Right forelimb (tissue), 1 donor: ENCODE measurements at regions not wholly inside any gene's neighbourhood (a gene's known extent, or its start where the extent isn't known, plus 50 kb on each side); places are given as distances from the start of the nearest gene placed in this dataset.
"Not testable (repeated sequence)": the region's sequence is repeated elsewhere in the genome, so short reads cannot be mapped to it uniquely, and the experiment has no call there.

Experiments
- DNase-seq: peaks from one replicate; pipeline ENCODE4 v3.0.0-alpha.2; 2018

- DNase-seq: no peak
These were observed 56.4 kb downstream of the FOXF2 start for GRCh38 chr6:1445650-1446330.

- no peak for DNase-seq
These were observed 60.5 kb downstream of the FOXF2 start for GRCh38 chr6:1449896-1450295.

GRCh38 chr6:1453024-1453423 is 63.6 kb downstream of the FOXF2 start:
- DNase-seq: no peak

DNA sequence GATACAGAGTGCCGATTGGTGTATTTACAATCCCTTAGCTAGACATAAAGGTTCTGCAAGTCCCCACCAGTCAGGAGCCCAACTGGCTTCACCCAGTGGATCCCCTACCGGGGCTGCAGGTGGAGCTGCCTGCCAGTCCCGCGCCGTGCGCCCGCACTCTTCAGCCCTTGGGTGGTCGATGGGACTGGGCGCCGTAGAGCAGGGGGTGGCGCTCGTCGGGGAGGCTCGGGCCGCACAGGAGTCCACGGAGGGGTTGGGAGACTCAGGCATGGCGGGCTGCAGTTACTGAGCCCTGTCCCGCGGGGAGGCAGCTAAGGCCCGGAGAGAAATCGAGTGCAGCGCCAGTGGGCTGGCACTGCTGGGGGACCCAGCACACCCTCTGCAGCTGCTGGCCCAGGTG is 67.4 kb downstream of the FOXF2 start:
- DNase-seq: not testable (repeated sequence)

- no peak for DNase-seq
These were observed 71.8 kb downstream of the FOXF2 start for GRCh38 chr6:1461207-1461606.

DNA sequence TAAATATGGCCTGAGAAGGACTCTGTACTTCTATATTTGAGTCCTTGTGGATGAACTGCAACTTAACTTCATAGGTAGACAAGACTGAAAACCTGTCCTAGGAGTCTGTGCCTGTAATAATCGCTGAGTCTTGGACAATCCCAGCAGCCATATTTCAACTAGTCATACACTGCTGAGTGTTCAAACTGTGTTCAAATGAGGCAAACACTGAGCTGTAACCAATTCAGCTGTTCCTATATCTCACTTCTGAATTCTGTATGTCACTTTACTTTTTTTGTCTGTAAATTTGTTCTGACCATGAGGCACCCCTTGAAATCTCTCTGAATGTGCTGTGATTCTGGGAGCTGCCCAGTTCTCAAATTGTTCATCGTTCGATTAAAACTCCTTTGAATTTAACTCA is 72.4 kb downstream of the FOXF2 start:
- no peak for DNase-seq

- DNase-seq: no peak
These were observed 73.9 kb downstream of the FOXF2 start for GRCh38 chr6:1463275-1463674.

DNA sequence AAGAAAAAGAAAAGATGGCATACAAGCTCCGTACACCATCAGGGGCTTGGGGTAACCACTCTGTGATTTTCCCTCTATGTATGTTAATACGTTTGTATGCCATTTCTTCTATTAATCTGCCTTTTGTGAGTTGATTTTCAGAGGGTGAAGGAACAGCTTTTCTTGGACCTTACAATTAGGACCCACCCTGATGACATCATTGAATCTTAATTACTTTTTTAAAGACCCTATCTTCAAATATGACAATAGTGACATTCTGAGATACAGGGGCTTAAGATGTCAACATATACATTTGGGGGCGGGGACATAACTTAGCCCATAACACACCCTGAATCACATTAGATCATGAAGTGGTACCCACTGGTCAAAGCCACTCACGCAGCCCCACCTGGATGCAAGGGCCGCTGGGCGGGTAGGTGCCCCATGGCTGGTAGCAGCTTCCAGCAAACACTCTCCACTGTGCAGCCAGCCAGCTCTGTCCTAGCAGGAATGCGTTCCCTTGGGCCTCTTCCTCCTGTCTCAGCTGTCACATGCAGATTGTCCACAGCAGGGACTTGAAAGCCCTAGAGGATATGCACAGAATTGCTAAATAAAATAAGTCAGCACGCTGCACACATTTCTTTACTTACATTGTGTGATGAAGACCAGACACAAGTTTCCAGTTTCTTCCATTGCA is 74.5 kb downstream of the FOXF2 start:
- DNase-seq: no peak

DNA sequence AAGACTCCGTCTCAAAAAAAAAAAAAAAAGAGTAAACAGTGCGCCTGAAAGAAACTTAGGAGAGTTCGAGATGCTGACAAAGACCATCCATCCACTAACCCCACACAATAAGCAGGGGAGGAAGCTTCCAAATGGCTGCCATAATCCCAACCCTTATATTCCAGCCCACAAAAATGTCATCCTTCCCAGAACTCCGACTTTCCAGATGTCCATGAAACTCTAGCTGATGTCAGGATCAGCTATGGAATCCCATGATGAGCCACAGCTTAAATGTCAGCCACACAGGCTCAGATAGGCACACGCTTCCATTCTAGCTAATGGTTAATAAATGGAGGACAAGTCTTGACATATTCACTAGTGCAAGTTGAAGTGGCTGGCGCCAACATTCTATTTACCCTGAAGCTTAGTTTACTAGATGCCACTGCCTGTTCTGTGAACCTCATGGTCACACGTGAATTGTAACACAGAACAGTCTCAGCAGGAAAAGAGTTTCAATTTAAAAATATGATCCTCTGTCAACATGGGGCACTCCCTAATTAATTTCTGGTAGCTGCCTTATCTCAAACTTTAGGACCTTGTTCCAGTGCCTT is 75.5 kb downstream of the FOXF2 start:
- no peak for DNase-seq

GRCh38 chr6:1468126-1468525 is 78.8 kb downstream of the FOXF2 start:
- DNase-seq: no peak

- DNase-seq: no peak
These were observed 80.7 kb downstream of the FOXF2 start for GRCh38 chr6:1470040-1470439.

DNA sequence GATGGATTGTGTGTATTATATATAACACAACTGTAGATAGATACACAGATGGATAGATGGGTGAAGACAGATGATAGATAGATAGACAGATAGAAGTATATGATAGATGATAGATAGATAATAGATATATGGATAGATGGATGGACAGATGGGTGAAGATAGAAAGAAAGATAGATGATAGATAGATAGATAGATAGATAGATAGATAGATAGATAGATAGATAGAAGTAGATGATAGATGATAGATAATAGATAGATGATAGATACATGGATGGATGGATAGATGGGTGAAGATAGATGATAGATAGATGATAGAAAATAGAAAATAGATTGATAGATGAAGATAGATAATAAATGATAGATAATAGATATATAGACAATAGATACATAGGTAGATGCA is 83.3 kb downstream of the FOXF2 start:
- no peak for DNase-seq

- no peak for DNase-seq
These were observed 83.8 kb downstream of the FOXF2 start for GRCh38 chr6:1473166-1473565.

DNA sequence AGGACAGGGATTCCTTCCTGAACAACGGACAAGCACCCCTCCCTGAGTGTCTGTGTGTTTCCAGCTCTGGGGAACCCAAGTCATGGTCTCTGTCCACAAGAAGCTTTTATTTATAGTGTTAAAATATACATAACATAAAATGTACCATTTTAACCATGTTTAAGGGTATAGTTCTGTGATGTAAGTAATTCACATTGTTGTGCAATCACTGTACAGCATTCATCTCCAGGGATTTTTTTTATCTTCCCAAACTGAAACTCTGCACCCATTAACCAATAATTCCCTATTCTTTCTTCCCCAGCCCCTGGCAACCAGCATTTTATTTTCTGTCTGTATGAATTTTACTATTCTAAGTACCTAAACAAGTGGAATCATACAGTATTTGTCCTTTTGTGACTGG is 84.2 kb downstream of the FOXF2 start:
- DNase-seq: no peak

GRCh38 chr6:1474205-1474604 is 84.8 kb downstream of the FOXF2 start:
- DNase-seq: no peak

DNA sequence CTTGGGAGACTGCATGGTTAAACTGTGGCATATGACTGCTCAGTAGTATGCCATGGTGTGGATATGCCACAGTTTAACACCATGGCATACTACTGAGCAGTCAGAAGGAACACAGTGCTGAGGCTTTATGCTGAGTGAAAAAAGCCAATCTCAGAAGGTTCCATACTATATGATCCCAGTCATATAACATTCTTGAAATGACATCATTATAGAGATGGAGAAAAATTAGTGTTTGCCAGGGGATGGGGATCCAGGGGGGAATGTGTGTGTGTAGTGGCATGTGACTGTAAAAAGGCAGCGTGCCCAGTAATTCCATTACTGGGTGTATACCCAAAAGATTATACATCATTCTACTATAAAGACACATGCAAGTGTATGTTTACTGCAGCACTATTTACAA is 85.8 kb downstream of the FOXF2 start:
- no peak for DNase-seq

DNA sequence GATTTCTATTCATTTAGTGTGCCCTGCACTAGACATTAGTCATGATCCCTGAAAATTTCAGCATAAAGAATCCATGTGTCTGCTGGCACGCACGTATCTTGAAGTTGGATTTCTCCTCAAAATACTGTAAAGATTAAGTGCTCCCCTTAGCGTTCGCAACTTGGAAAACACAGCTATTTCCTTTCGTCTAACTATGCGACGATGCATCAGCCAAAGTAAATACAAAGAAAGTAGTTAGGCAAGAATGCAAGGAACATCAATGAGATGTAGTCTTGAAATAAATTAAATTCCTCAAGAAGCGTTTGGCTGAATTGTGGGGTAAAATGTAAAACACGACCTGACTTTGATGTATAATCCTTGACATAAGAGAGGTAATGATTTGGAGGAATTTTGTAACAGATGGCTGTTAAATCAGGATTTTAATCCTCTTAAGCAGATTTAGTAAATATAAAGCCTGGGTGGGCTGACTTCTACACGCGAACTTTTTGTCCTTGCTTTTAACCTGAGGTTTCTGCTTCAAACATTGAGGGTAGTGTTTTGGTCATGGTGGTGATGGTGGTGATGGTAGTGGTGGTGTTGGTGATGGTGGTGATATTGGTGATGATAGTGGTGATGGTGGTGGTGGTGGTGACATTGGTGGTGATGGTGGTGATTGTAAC is 88.2 kb downstream of the FOXF2 start:
- DNase-seq: no peak

- not testable (repeated sequence) for DNase-seq
These were observed 88.9 kb downstream of the FOXF2 start for GRCh38 chr6:1478163-1478826.

- no peak for DNase-seq
These were observed 89.7 kb downstream of the FOXF2 start for GRCh38 chr6:1479095-1479494.

DNA sequence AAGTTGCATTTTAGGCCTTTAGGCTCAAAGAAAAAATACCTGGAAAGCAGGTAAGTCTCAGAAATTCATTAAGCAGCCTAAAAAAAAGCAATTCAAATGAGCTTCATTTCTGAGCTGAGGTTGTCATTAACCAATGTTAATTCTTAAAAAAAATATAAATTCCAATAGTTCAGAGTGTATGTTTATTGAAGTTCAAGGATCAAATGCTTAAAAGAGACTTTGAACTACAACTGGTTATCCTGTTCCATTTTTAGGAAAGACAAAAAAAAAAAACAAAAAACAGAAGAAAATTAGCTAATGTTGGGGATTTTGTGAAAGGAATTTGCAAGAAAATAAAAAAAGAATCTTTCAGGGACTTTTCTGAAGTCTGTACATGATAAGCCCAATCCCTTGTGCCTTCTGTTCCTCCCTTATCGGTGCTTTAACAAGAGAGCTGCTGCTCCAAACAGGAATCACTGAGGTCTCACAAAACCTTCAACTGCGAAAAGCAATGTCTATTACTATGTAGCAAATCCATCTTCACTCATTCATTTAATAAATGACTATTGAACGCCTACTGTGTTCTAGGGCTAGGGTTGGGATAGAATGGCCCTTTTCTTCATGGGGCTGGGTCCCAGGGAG is 90.3 kb downstream of the FOXF2 start:
- DNase-seq: no peak

DNA sequence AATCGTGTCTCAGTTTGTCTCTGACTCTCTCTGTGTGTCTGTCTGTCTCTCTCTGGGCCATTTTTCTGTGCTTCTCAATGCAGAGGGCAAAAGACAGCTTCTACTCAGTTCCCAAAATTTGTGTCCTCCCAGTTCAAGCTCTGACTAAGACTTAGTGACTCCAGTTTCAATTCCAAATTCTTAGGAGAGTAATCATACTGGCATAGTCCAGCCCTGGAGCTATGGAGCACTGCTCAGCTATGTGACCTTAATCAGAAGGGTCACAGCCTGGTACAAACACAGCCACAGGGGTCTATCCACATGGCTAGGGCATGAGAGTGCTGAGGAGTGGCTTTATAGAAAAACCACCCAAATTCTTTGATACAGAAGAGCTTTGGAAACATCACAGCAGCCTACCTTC is 91.9 kb downstream of the FOXF2 start:
- no peak for DNase-seq

GRCh38 chr6:1482381-1483166 is 93.2 kb downstream of the FOXF2 start:
- DNase-seq: no peak
